ENCODE measurements at regions not wholly inside any gene's neighbourhood (a gene's known extent, or its start where the extent isn't known, plus 50 kb on each side); places are given as distances from the start of the nearest gene placed in this dataset.

DNA sequence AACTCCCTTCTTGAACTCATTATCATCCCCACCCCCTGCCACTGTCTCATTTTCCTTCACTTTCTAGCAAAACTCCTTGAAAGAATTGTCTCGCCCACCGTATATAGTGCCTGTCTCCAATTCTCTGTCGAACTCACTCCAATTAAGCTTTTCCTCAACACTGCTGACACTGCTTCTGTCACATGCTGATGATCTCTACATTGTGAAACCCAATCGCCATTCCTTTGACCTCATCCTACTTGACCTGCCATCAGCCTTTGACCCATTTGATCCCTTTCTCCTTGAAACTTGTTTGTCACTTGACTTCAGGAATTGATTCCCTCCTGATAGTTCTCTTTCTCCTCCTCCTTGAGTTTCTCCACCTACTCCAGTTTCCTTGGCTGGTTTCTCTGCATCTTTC lies 54.8 kb downstream of the CCDC71L start:
- intact Hi-C loops (cut with DNase I) = no loop called here
- DNase-seq = no peak

DNA sequence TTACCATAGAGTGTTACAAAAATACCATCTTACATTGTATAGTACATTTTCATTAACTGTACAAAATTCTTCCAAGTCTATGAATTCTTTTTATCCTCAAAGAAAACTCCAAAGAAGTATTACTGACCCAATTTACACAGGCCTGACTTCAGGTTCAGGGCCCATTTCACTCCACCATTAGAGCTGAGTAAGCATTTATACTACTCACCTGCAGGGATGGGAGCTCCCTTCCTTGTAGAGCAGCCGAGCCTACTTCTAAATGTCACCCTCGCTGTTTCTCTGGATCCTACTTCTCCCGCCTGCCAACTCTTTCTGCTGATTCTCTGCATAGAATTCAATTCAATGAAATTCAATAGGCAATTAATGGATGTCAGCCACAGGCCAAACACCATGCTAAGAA lies 56.0 kb downstream of the CCDC71L start:
- no peak for DNase-seq
- intact Hi-C loops (cut with DNase I) = no loop called here

DNA sequence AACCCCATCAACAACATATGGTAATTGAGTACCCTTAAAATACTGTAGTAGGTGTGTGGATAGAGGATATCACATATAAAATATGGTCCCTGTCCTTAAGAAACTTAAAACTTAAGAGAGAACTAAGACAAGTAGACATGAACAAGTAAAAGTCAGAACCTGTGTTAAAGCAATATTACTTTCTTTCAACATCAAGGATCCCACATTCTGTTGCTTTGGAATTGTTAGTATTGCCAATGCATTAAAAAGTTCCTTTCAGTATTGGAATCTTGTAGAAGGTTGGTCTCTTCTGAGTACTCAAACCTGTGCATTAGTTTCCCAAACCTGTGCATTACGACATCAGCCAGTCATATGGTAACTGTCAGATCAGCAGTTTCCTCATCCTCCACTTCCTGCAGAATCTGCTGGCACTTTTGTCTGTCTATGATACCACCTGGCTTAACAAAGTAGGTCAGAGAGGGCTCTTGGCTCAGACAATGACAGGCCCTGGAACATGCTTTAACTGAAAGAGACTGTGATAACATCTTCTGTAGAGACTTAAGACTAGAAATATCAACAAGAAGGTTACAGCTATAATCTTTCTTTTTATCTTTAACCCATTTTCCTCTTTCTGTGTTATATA lies 56.5 kb downstream of the CCDC71L start:
- intact Hi-C loops (cut with DNase I) = no loop called here
- DNase-seq = no peak

DNA sequence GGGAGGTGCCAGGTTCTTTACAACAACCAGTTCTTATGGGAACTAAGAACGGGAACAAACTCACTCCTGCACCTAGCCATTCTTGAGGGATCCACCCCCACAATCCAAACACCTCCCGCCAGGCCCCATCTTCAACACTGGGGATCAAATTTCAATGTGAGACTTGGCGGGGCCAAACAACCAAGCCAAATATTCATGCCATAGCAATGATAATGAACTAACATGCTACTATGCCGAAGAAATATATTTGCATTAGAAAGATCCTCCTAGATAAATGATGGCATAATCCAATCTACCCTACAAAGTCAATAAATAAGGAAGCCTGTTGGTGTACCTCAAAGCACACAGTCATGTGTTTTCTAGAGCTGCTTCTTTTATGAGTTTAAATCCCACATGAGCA lies 57.6 kb downstream of the CCDC71L start:
- intact Hi-C loops (cut with DNase I) = no loop called here
- no peak for DNase-seq

DNA sequence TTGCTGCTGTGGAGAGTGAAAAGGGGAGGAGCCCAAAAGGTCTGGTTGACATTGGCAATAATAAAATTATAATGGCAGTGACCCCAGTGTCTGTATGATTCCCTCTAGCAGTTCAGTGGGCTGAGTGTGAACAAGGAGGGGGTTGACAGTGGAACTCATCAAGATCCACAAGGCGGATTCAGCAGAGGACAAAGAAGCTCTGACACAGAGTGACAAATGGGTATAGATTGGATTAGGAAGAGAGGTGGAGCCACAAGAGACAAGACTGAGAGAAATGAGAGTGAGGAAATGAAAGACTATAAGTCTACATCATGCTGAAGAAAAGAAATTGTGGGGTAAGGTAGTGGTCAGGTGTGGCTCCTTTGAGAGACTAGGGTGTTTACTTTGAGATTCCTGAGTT lies 58.9 kb downstream of the CCDC71L start:
- DNase-seq = no peak
- intact Hi-C loops (cut with DNase I) = no loop called here

DNA sequence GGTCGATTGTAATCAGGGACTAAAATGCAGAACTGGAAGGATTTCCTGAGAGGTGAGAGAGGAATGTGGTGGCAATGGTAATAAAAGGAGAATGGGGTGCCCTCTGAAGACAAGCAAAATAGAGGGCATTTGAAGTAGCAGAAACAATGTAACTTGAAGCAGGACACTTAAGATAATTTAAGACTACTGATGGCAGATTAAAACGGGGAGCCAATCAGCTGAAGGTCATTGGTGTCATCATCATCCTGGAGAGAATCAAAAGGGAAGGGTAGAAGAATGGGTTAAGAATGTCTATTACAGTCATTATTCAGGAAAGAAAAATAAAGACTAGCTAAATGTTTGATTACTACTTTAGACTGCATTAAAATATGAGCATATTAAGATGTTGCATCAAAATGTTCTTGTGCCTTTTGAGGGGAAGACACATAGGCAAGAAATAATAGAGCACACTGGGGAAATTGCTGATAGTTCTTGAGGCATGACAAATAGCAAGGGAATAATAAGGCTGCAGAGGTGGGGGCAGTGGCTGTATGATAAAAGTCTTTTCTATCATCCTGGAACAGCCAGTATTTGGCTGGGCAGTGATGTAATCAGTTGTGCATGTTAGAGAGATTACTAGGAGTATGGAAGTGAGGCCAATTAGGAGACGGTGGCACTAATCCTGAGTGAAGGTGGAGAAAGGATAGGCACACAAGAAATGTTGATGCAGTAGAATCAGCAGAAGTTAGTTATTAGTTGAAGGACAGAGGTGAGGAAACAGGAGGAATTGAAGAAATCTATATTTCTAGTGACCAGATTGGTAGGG lies 60.2 kb downstream of the CCDC71L start:
- DNase-seq = no peak
- intact Hi-C loops (cut with DNase I) = no loop called here

- intact Hi-C loops (cut with DNase I) = no loop called here
- DNase-seq = no peak
Measured at GRCh38 chr7:106599343-106599698, 61.6 kb downstream of the CCDC71L start.

- DNase-seq = peak in 3 of 10 donors; percentile 12 to 18 (median 16)
- intact Hi-C loops (cut with DNase I) = no loop called here
Measured at GRCh38 chr7:106598663-106599342, 62.2 kb downstream of the CCDC71L start.

GRCh38 chr7:106597751-106598546 lies 63.0 kb downstream of the CCDC71L start:
- DNase-seq = no peak
- intact Hi-C loops (cut with DNase I) = no loop called here

GRCh38 chr7:106597014-106597413 lies 63.9 kb downstream of the CCDC71L start:
- no peak for DNase-seq
- intact Hi-C loops (cut with DNase I) = no loop called here

- intact Hi-C loops (cut with DNase I) = no loop called here
- no peak for DNase-seq
Measured at GRCh38 chr7:106595922-106596321, 65.0 kb downstream of the CCDC71L start.

- DNase-seq = no peak
- intact Hi-C loops (cut with DNase I) = no loop called here
Measured at GRCh38 chr7:106593028-106593417, 67.9 kb downstream of the CCDC71L start.

DNA sequence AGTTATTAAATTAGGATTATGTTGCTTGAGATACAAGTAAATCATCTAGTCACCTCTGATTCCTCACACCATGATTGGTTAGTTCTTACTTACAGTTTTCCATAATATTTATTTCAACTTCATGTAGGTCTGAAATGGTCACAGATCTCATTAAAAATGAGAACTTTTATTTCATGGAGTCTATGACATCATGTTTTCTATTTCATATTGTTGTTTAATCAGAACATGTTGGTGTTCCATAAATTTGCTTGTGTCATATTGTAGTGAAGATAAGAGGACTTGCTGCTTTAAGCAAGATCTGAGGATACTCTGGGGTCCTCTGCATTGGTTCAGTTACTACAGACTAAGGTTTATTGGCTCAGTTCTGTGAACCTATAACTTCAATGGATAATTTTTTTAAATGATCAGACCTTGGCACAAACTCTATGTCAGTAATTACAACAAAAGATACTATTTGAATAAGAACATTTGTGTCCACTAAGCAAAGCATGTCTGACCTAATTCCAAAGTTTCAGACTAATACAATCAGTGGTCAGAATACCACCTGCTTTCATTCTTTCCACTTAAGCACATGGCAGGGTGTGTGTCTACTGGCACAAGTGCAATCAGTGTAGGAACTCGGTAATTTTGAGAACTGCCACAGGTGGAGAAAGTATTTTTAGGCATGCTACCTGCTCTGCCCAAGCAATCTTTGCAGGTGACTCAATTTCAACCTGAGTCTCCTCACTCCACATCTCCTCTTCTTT lies 68.5 kb downstream of the CCDC71L start:
- intact Hi-C loops (cut with DNase I) = no loop called here
- no peak for DNase-seq

- intact Hi-C loops (cut with DNase I) = no loop called here
- no peak for DNase-seq
Measured at GRCh38 chr7:106591146-106591545, 69.8 kb downstream of the CCDC71L start.

DNA sequence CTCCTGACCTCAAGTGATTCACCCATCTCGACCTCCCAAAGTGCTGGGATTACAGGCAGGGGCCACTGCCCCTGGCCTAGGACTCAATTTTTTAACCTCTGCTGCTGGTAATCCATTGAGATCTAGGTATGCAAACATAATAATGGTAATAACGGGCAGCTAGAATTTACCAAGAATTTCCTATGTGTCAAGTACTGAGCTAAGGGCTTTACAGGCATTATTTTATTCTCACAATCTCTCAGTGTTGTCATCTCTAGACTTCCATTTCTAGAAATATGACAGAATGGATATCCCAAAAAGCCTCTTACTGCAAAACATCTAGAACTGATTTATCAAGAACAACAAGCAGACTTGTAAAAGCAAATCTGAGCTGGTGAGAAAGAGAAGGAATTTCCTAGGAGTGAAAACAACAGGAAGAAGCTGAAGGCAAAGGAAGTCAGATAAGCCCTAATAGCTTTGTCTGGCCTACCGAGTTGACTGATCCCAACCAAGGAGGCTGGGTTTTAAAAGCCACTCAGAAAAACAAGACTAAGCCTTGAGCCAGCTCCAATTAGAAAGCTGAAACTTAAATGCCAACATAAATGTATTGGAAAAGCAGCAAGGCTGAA lies 70.6 kb downstream of the CCDC71L start:
- no peak for DNase-seq
- intact Hi-C loops (cut with DNase I) = no loop called here

DNA sequence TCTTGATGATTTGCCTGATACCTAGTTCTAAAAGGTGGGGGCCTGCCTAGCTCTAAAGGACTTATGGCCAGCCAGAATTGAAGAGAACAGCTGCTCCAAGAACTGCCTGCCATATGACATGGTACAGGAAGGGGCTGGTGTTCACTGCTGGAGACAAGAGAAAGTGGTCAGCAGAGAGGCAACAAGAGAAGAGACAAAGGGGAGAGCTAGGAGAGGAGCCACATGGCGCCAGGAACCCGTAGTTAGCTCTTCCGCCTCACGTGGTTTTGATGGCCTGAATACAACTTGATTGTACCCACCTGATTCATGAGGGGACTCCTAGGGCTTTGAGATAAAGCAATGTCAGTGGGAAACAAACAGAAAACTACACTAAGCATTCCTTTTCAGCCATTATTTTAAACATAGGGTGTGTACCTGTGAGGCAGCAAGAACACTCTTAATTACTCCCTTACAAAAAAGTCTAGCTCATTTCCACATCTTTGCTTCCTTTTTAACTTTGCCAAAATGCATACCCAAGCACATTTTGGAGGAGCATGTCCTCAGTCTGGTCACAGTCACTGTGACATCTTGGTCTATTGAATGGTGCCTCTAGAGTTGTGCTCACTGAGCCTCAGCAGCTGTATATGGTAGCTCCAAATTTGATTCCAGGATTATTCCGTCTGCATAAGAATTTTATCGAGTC lies 71.6 kb downstream of the CCDC71L start:
- intact Hi-C loops (cut with DNase I) = no loop called here
- no peak for DNase-seq

- no peak for DNase-seq
- intact Hi-C loops (cut with DNase I) = no loop called here
Measured at GRCh38 chr7:106588422-106589197, 72.3 kb downstream of the CCDC71L start.

DNA sequence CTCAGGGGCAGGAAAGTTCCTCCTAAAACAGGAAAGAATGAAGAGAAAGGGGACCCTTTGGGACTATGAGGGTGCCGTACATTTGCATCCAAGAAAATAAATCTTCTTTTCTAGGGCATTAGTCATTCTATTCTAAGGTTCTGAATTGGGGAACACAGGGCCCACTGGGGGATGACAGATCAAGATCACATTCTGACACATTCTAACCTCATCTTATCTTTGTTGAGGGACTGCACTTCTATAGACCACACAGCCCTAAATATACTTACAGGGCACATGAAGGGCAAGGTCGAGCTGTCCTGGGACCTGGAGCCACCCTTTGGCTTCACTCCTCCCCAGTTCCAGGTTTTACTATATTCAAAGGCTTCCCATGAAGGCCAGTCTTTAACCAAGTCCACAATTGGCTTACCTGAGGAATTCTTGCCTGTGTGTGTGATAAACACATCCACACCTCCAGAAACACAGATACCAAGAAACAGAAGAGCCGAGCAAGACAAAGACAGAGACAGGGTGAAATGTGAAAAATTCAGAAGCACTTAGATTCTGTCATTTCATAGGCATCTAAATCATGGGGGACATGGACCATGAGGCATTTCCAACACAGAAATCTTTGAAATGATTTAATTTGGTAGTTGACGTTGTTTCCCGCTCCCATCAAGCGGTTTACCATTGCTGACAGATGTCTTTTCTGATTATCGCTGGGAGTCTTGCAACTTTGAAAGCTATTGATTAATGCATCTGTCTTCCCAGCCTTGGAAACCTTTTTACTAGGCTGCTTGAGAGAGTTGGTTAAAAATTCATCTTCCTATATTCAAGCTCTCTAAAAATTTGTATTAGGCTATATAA lies 75.8 kb downstream of the CCDC71L start:
- DNase-seq = no peak
- intact Hi-C loops (cut with DNase I) = no loop called here

Measured in posterior cingulate gyrus (tissue), 11 donors.